Body of pancreas (tissue), 4 donors: ENCODE measurements at regions not wholly inside any gene's neighbourhood (a gene's known extent, or its start where the extent isn't known, plus 50 kb on each side); places are given as distances from the start of the nearest gene placed in this dataset.

Experiments
- ATAC-seq: fragments of 150-250 bp; one replicate; pipeline ENCODE4 v1.9.1; 2016
- DNase-seq, 4 donors: peaks; one replicate each; pipeline ENCODE4 v3.0.0-alpha.2; 2019
- H3K27ac ChIP-seq, 4 donors: fragments of 200-600 bp; sonication (generic); 1 replicate in 3 of 4; 2 replicates in 1 of 4; pipeline versions ENCODE4 v1.5.1 to v1.6.1; 2016 to 2019; ENCODE audit warnings: mild to moderate bottlenecking in 1 of 4, mixed read lengths in 1 of 4, moderate library complexity in 1 of 4
- H3K27me3 ChIP-seq, 2 donors: fragments of 200-600 bp; sonication (generic); one replicate each; pipeline ENCODE4 v1.6.0; 2016; ENCODE audit warnings: mild to moderate bottlenecking in 1 of 2
- H3K36me3 ChIP-seq, 2 donors: fragments of 200-600 bp; sonication (generic); replicated peaks in 1 of 2; 2 replicates each; pipeline ENCODE4 v1.5.1; 2016; ENCODE audit warnings: low read depth in 2 of 2; ENCODE audit not compliant: insufficient read depth in 1 of 2
- H3K4me1 ChIP-seq: fragments of 200-600 bp; sonication (generic); one replicate; pipeline ENCODE4 v1.6.0; 2016
- H3K4me3 ChIP-seq, 2 donors: fragments of 200-600 bp; sonication (generic); 1 replicate in 1 of 2; 2 replicates in 1 of 2; pipeline ENCODE4 v1.5.1; 2016 to 2019
- H3K9me3 ChIP-seq, 3 donors: fragments of 200-600 bp; sonication (generic); 1 replicate in 2 of 3; 2 replicates in 1 of 3; pipeline ENCODE4 v1.5.1; 2016
- POLR2A ChIP-seq, 3 donors: fragments of 450-650 bp; IDR thresholded peaks; one replicate each; pipeline ENCODE4 v1.6.1; 2016; ENCODE audit warnings: antibody characterized with exemption in 3 of 3, mild to moderate bottlenecking in 2 of 3
- WGBS, 2 donors: methylation state at CpG; one replicate each; pipeline ENCODE4 v1.1.5; 2017; 5-methylcytosine and 5-hydroxymethylcytosine counted together
- intact Hi-C: fragments of 100-400 bp; cut with DNase I; formaldehyde crosslinking; loops from one replicate; pipeline ENCODE4 v1.15.1; 2023
- TF ChIP-seq, protein P1 (sequence below), 7 experiments: fragments of 450-650 bp in 4 of 7; fragments of 200-600 bp in 3 of 7; sonication (generic) in 3 of 7; IDR thresholded peaks; one replicate each; pipeline ENCODE4 v1.5.1; 2016 to 2019; ENCODE audit warnings: antibody characterized with exemption in 7 of 7

GRCh38 chr22:48513929-48514328 lies 1313.7 kb downstream of the BRD1 start:
- intact Hi-C loops: no loop called here

GRCh38 chr22:48513446-48513845 lies 1314.2 kb downstream of the BRD1 start:
- ATAC-seq: no peak
- intact Hi-C loops: no loop called here
- Histone ChIP-seq H3K27ac (no peak overlapping the region), H3K4me3 (no peak overlapping the region), H3K36me3 (no peaks in the 10 kb centered on the region), H3K27me3 (no peaks in the 10 kb centered on the region), H3K9me3 (no peaks in the 10 kb centered on the region), H3K4me1 (no peaks in the 10 kb centered on the region)
- DNase-seq: no peak
- 65 to 85% methylated on average over 4 to 8 of the region's 10 CpGs for WGBS, 2 donors
- no peak for TF ChIP-seq POLR2A (IDR thresholded peaks at IDR 0.05)
- TF ChIP-seq, protein P1, sequence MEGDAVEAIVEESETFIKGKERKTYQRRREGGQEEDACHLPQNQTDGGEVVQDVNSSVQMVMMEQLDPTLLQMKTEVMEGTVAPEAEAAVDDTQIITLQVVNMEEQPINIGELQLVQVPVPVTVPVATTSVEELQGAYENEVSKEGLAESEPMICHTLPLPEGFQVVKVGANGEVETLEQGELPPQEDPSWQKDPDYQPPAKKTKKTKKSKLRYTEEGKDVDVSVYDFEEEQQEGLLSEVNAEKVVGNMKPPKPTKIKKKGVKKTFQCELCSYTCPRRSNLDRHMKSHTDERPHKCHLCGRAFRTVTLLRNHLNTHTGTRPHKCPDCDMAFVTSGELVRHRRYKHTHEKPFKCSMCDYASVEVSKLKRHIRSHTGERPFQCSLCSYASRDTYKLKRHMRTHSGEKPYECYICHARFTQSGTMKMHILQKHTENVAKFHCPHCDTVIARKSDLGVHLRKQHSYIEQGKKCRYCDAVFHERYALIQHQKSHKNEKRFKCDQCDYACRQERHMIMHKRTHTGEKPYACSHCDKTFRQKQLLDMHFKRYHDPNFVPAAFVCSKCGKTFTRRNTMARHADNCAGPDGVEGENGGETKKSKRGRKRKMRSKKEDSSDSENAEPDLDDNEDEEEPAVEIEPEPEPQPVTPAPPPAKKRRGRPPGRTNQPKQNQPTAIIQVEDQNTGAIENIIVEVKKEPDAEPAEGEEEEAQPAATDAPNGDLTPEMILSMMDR (IDR thresholded peaks at IDR 0.05): no peak

More at GRCh38 chr22:48513929-48514328, 1313.7 kb downstream of the BRD1 start:
- ATAC-seq (no peak), DNase-seq (no peak)
- no peak for TF ChIP-seq POLR2A (IDR thresholded peaks at IDR 0.05)
- TF ChIP-seq, protein P1 (IDR thresholded peaks at IDR 0.05): no peak
- Histone ChIP-seq H3K4me1 (no peaks in the 10 kb centered on the region), H3K9me3 (no peaks in the 10 kb centered on the region), H3K36me3 (no peaks in the 10 kb centered on the region), H3K27ac (no peak overlapping the region), H3K27me3 (no peaks in the 10 kb centered on the region), H3K4me3 (no peak overlapping the region)
- WGBS, 2 donors: 55 to 56% methylated on average over 10 of the region's 10 CpGs

DNA sequence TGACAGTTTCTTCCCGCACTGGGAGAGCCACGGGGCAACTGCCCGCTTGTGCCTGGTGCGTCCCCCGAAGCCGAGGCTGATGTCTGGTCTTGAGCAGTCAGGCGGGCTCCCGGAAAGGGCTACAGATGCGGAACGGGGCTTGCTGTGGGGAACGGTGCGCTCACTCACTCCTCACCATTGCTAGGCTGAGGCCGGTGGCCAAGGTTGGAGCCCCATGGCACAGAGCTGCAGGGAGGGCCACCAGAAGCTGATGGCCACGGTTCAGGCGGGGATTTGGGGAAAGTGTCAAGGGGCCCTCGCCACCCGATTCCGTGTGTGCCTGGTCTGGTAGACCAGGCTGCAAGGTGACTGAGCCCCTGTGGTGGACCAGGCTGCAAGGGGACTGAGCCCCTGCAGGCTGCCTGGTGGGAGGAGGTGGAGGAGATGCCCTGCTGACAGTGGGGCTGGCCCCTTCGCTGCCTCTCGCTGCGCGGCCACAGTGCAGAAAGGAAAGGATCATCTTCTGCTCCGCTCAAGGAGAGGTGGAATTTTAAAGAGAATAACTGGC lies 1315.8 kb downstream of the BRD1 start:
- H3K4me1 ChIP-seq: no peaks in the 10 kb centered on the region
- 75 to 77% methylated on average over 4 to 23 of the region's 23 CpGs for WGBS, 2 donors
- H3K36me3 ChIP-seq: no peaks in the 10 kb centered on the region
- no peak overlapping the region for H3K4me3 ChIP-seq
- intact Hi-C loops: no loop called here
- H3K27me3 ChIP-seq: no peaks in the 10 kb centered on the region
- DNase-seq (no peak), ATAC-seq (no peak)
- no peaks in the 10 kb centered on the region for H3K9me3 ChIP-seq
- TF ChIP-seq, protein P1 (IDR thresholded peaks at IDR 0.05): no peak
- no peak for TF ChIP-seq POLR2A (IDR thresholded peaks at IDR 0.05)
- H3K27ac ChIP-seq: no peak overlapping the region

GRCh38 chr22:48511211-48511610 lies 1316.5 kb downstream of the BRD1 start:
- ATAC-seq (no peak), DNase-seq (no peak)
- no peaks in the 10 kb centered on the region for H3K36me3 ChIP-seq
- H3K4me3 ChIP-seq: no peak overlapping the region
- TF ChIP-seq, protein P1 (IDR thresholded peaks at IDR 0.05): no peak
- TF ChIP-seq POLR2A (IDR thresholded peaks at IDR 0.05): no peak
- no peaks in the 10 kb centered on the region for H3K27me3 ChIP-seq
- H3K4me1 ChIP-seq: no peaks in the 10 kb centered on the region
- no peaks in the 10 kb centered on the region for H3K9me3 ChIP-seq
- intact Hi-C loops: no loop called here
- H3K27ac ChIP-seq: no peak overlapping the region
- 47 to 49% methylated on average over 5 to 7 of the region's 7 CpGs for WGBS, 2 donors

DNA sequence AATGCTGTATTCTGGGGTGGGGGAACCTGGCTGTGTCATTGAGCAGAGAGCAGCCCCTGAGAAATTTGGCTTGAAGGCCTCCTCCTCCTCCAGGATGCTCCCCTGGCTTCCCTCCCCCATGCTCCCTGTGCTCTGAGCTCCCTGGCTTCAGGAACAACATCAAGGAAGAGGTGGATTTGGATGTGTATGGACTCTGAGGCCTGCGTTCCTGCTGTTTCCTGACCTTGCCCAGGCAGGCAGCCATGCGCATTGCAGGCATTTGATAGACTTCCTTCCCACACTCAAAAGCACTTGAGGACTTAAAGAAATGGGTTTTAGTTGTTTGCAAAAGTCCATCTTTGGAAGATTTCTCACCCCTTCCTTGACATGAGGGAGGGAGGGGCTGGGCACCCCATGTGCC lies 1317.1 kb downstream of the BRD1 start:
- Histone ChIP-seq H3K4me1 (no peaks in the 10 kb centered on the region), H3K4me3 (no peak overlapping the region), H3K27ac (no peak overlapping the region), H3K36me3 (no peaks in the 10 kb centered on the region), H3K9me3 (no peaks in the 10 kb centered on the region), H3K27me3 (no peaks in the 10 kb centered on the region)
- DNase-seq (no peak), ATAC-seq (no peak)
- TF ChIP-seq, protein P1 (IDR thresholded peaks at IDR 0.05): no peak
- no peak for TF ChIP-seq POLR2A (IDR thresholded peaks at IDR 0.05)
- intact Hi-C loops: no loop called here
- WGBS, 2 donors: 53 to 64% methylated on average over 2 of the region's 2 CpGs
